Neural crest cell (in vitro differentiated cells): ENCODE measurements at regions not wholly inside any gene's neighbourhood (a gene's known extent, or its start where the extent isn't known, plus 50 kb on each side); places are given as distances from the start of the nearest gene placed in this dataset.
A peak's percentile ranks its signal among the peaks of the same experiment; 100 is the strongest.
"Not testable (repeated sequence)": the region's sequence is repeated elsewhere in the genome, so short reads cannot be mapped to it uniquely, and the experiment has no call there.

Source experiments
- DNase-seq: peaks from one replicate; pipeline ENCODE4 v3.0.0; 2021; ENCODE audit warnings: low read depth, mixed read lengths, low spot score
- H3K27ac Mint-ChIP-seq: one replicate; pipeline ENCODE4 v1.8.0; 2021; ENCODE audit warnings: mild to moderate bottlenecking, mixed read lengths; ENCODE audit not compliant: unreplicated experiment
- H3K27me3 Mint-ChIP-seq: 2 replicates; pipeline ENCODE4 v1.8.0; 2021; ENCODE audit warnings: low read depth, mild to moderate bottlenecking, mixed read lengths
- H3K36me3 Mint-ChIP-seq: 2 replicates; pipeline ENCODE4 v1.8.0; 2021; ENCODE audit warnings: low read depth, mild to moderate bottlenecking, mixed read lengths
- H3K4me1 Mint-ChIP-seq: 2 replicates; pipeline ENCODE4 v1.8.0; 2021; ENCODE audit warnings: mixed read lengths
- H3K4me3 Mint-ChIP-seq: one replicate; pipeline ENCODE4 v1.8.0; 2021; ENCODE audit warnings: mild to moderate bottlenecking, mixed read lengths
- H3K9me3 Mint-ChIP-seq: 2 replicates; pipeline ENCODE4 v1.8.0; 2021; ENCODE audit warnings: mixed read lengths
- TF ChIP-seq, protein P1 (sequence below): fragments of 200-600 bp; sonication (generic); conservative IDR thresholded peaks from 2 replicates; pipeline ENCODE4 v1.5.0; 2021; ENCODE audit warnings: antibody characterized with exemption, mild to moderate bottlenecking

DNA sequence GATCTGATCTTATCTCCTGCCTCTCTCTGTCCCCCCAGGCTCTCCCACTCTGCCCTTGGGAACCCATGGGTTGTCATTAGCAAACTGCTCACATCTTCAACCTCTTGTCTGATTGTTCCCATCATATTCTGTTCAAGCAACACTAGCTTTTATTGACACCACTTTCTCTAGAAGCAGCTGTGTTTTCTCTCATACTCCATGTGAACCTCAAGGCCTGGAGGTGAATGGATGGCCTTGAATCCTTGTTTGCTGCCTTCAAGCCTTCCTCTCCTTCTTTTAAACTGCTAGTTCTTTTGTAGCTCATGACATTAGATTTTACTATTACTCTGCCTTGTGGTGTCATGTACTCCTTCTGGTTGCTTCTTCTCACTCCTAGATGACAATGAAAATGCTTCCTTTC, 149.5 kb upstream of the WDFY3 start:
- no peaks in the 10 kb centered on the region for H3K4me1 Mint-ChIP-seq
- TF ChIP-seq, protein P1, sequence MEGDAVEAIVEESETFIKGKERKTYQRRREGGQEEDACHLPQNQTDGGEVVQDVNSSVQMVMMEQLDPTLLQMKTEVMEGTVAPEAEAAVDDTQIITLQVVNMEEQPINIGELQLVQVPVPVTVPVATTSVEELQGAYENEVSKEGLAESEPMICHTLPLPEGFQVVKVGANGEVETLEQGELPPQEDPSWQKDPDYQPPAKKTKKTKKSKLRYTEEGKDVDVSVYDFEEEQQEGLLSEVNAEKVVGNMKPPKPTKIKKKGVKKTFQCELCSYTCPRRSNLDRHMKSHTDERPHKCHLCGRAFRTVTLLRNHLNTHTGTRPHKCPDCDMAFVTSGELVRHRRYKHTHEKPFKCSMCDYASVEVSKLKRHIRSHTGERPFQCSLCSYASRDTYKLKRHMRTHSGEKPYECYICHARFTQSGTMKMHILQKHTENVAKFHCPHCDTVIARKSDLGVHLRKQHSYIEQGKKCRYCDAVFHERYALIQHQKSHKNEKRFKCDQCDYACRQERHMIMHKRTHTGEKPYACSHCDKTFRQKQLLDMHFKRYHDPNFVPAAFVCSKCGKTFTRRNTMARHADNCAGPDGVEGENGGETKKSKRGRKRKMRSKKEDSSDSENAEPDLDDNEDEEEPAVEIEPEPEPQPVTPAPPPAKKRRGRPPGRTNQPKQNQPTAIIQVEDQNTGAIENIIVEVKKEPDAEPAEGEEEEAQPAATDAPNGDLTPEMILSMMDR: no peak
- no peak for DNase-seq
- no peak overlapping the region for H3K27ac Mint-ChIP-seq
- H3K9me3 Mint-ChIP-seq: peaks cover 11% of the 10 kb centered on the region
- no peak overlapping the region for H3K4me3 Mint-ChIP-seq
- no peaks in the 10 kb centered on the region for H3K27me3 Mint-ChIP-seq
- no peaks in the 10 kb centered on the region for H3K36me3 Mint-ChIP-seq

DNA sequence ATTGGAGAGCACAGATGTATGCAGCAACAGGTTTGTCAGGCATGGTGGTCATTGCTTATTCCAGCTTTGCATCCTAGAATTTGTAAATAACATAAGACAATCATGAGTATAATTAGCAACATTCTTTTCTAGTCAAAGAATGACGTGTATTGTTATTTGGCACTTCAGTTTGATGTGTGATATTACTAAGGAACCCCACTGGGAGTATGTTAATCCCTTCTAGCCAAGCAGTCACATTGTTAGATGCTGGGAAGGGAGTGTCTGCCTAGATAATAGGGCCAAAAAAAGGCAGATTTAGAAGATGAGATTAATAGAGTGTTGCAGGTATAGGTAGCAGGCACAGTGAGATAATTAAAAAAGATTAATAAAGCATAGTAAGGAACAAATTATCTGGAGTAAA, 159.2 kb upstream of the WDFY3 start:
- TF ChIP-seq, protein P1: no peak
- H3K27me3 Mint-ChIP-seq: no peaks in the 10 kb centered on the region
- peaks cover 16% of the 10 kb centered on the region for H3K4me1 Mint-ChIP-seq
- DNase-seq: no peak
- H3K9me3 Mint-ChIP-seq: peaks cover 4% of the 10 kb centered on the region
- peaks cover 3% of the 10 kb centered on the region for H3K36me3 Mint-ChIP-seq
- H3K4me3 Mint-ChIP-seq: no peak overlapping the region
- H3K27ac Mint-ChIP-seq: no peak overlapping the region

DNA sequence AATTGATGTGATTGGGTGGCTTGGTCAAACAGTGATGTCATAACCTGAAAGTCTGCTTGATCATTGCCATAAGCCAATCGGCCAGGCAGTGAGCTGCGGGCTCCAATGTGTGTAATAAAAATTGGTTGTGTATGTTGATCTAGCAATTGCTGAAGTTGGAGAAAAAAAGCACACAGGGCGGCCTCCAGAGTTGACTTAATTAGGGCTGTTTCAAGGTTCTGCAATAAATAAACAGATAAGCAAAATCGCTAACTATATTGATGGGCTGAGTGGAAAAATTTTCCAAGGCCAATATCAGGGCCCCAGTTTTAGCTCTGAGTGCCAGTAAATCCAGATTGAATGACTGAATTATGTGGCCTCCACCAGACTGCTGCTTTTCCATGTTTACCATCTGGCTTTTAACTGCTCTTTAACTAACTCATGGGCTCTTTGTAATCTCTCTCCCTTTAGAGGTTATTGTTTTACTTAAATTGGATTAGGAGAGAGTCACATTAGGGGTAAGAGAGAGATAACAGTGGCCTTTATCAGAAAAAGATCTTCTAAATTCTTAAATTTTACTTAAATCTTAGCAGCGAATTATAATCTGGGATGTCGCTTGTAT, 160.6 kb upstream of the WDFY3 start:
- no peak for DNase-seq
- Mint-ChIP-seq H3K4me3 (no peak overlapping the region), H3K27ac (no peak overlapping the region), H3K36me3 (peaks cover 3% of the 10 kb centered on the region), H3K4me1 (peaks cover 16% of the 10 kb centered on the region), H3K9me3 (peaks cover 4% of the 10 kb centered on the region), H3K27me3 (no peaks in the 10 kb centered on the region)
- TF ChIP-seq, protein P1: no peak

DNA sequence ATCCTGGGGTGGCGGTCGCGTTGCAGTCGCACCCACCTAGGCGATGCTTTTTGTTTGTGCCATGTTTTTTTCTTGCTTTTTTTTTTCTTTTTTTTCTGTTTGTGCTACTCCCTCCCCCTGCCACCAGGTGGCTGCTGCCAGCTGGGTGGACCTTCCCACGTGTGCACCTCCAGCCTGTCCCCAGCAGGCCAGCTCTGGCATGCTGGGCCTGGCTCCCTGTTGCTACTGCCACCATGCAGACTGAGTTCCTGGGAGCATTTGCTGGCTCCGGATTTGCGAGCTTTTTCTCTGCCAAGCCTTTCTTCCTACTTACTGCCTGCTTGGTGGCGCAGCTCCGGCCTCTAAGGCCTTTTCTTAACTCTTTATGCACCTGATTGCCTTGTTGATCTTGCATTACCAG, 161.2 kb upstream of the WDFY3 start:
- Mint-ChIP-seq H3K36me3 (peaks cover 3% of the 10 kb centered on the region), H3K9me3 (peaks cover 4% of the 10 kb centered on the region), H3K27ac (no peak overlapping the region), H3K27me3 (no peaks in the 10 kb centered on the region), H3K4me1 (peaks cover 16% of the 10 kb centered on the region), H3K4me3 (no peak overlapping the region)
- TF ChIP-seq, protein P1: peak; percentile 68
- DNase-seq: peak; percentile 3

DNA sequence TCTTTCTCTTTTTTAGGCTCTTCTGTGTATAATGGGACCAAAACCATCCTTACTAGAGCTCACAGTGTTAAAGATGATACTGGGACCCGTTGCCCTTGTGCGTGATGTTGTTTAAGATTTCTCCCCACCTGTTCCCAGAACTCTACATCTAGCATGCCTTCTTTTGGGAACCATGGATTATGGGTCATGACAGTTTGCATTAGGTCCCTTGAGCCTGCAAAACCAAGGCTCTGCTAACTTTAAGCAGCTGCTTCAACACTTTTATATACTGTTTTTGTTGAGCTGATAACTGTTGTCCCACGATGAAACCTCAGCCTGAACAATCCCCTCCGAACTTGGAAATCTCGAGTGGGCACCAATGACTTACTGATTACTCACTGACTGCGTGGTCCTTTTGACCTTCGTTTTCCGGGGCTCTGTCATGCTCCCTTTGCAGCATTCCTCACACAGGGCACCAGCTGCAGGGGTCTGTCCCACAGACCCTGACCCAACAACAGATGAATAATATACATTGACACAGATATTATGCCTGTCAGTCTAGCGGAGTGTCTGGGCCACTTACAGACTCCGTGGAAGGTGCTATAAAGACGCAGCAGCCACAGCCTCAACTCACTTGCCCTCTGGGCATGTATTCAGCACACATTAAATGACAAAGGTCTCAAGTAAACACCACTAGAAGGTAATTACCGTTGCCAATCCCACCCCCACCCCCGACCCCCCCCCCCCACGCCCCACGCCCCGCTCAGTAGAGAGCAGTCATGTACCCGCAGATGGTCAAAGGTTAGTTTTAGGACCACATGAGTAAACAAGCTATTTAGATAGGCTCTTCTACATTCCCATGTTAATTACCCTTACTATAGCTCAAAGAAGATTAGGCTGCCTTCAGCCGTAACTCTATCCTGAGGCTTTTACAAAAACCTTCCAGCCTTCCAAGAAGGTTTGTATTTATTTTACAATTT, 162.0 kb upstream of the WDFY3 start:
- H3K4me3 Mint-ChIP-seq: no peak overlapping the region
- DNase-seq: no peak
- no peaks in the 10 kb centered on the region for H3K27me3 Mint-ChIP-seq
- peaks cover 3% of the 10 kb centered on the region for H3K36me3 Mint-ChIP-seq
- H3K27ac Mint-ChIP-seq: no peak overlapping the region
- peaks cover 16% of the 10 kb centered on the region for H3K4me1 Mint-ChIP-seq
- TF ChIP-seq, protein P1: no peak
- H3K9me3 Mint-ChIP-seq: peaks cover 4% of the 10 kb centered on the region

DNA sequence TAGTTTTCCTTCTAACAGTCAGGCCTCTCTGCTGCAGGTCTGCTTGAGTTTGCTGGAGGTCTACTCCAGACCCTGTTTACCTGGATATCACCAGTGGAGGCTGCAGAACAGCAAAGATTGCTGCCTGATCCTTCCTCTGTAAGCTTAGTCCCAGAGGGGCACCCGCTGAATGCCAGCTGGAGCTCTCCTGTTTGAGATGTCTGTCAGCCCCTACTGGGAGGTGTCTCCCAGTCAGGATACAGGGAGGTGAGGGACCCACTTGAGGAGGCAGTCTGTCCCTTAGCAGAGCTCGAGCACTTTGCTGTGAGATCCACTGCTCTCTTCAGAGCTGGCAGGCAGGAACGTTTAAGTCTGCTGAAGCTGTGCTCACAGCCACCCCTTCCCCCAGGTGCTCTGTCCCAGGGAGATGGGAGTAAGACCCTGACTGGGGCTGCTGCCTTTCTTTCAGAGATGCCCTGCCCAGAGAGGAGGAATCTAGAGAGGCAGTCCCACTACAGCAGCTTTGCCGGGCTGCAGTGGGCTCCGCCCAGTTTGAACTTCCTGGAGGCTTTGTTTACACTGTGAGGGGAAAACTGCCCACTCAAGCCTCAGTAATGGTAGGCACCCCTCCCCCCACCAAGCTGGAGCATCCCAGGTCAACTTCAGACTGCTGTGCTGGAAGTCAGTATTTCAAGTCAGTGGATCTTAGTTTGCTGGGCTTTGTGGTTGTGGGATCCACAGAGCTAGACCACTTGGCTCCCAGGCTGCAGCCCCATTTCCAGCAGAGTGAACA, 163.1 kb upstream of the WDFY3 start:
- peak; percentile 6 for DNase-seq
- not testable (repeated sequence) for H3K4me3 Mint-ChIP-seq, H3K27me3 Mint-ChIP-seq, H3K9me3 Mint-ChIP-seq, H3K36me3 Mint-ChIP-seq, H3K27ac Mint-ChIP-seq
- peaks cover 16% of the 10 kb centered on the region for H3K4me1 Mint-ChIP-seq
